ENCODE measurements at regions not wholly inside any gene's neighbourhood (a gene's known extent, or its start where the extent isn't known, plus 50 kb on each side); places are given as distances from the start of the nearest gene placed in this dataset.

GRCh38 chr12:126512916-126513913 lies 1448.0 kb downstream of the AACS start:
- Histone ChIP-seq H3K79me2 (ENCODE audit: insufficient read depth, low read length) (no peaks in the 10 kb centered on the region), H2BK12ac (ENCODE audit: insufficient read length, low read depth, low read length) (no peak overlapping the region), H2AFZ (ENCODE audit: low read length) (no peak overlapping the region), H3K23ac (ENCODE audit: insufficient read length, low read depth, low read length) (no peak overlapping the region), H4K91ac (ENCODE audit: insufficient read length, low read depth, low read length) (no peak overlapping the region), H3K4me1 (ENCODE audit: insufficient read depth, low read length) (no peaks in the 10 kb centered on the region), H3K56ac (ENCODE audit: insufficient read length, low read depth, low read length) (no peak overlapping the region), H3K9me3 (ENCODE audit: control insufficient read depth, low read depth, low read length) (no peaks in the 10 kb centered on the region), H2AK5ac (ENCODE audit: insufficient read length, low read length) (no peak overlapping the region), H3K79me1 (ENCODE audit: insufficient read depth, low read depth, low read length, poor library complexity, severe bottlenecking) (no peaks in the 10 kb centered on the region), H3K4me2 (ENCODE audit: insufficient read depth, insufficient read length, low read length) (no peak overlapping the region), H3K27me3 (ENCODE audit: insufficient read depth, low read length) (no peaks in the 10 kb centered on the region), H4K20me1 (ENCODE audit: control insufficient read depth, insufficient read depth, insufficient read length) (no peaks in the 10 kb centered on the region), H3K23me2 (ENCODE audit: insufficient read length, low read depth, low read length, poor library complexity, severe bottlenecking) (no peaks in the 10 kb centered on the region), H2BK120ac (ENCODE audit: low read depth, low read length, poor library complexity, severe bottlenecking) (no peak overlapping the region), H2BK15ac (ENCODE audit: low read depth, low read length) (no peak overlapping the region), H4K5ac (ENCODE audit: insufficient read length, low read depth, low read length) (no peak overlapping the region), H3K9ac (ENCODE audit: extremely low read depth, insufficient read length, low read length) (no peak overlapping the region), H3K4ac (ENCODE audit: low read depth, low read length) (no peak overlapping the region), H2BK5ac (ENCODE audit: insufficient read length, low read length) (no peak overlapping the region), H4K8ac (replicated peaks; ENCODE audit: insufficient read length, low read depth, low read length) (no peak overlapping the region), H3K27ac (ENCODE audit: insufficient read length, low read depth, low read length) (no peak overlapping the region), H3K14ac (ENCODE audit: insufficient read depth, low read length) (no peak overlapping the region), H3T11ph (ENCODE audit: low read length) (no peak overlapping the region), H3K18ac (ENCODE audit: insufficient read length, low read depth, low read length) (peak overlapping the region; percentile 11), H2BK20ac (ENCODE audit: low read depth, low read length, poor library complexity, severe bottlenecking) (no peak overlapping the region)
- Mint-ChIP-seq H3K9me3 (no peaks in the 10 kb centered on the region), H3K27ac (no peak overlapping the region), H3K4me1 (peaks cover 0 to 5% of the 10 kb centered on the region in 2 experiments; a peak in 2 of 4 replicates), H3K36me3 (ENCODE audit: insufficient read depth in 1 of 3, low read depth in 3 of 3) (no peaks in the 10 kb centered on the region), H3K4me3 (no peak overlapping the region), H3K27me3 (ENCODE audit: low read depth) (no peaks in the 10 kb centered on the region)
- no peak for TF ChIP-seq CTCF (conservative IDR thresholded peaks at IDR 0.05)
- no CpG with 5 or more reads among the region's 5 CpGs for WGBS (ENCODE audit: extremely low coverage, insufficient read length, low lambda C conversion rate)
- DNase-seq, result no peak

Data from H9 (cell line).